Neuronal stem cell (in vitro differentiated cells): ENCODE measurements at regions not wholly inside any gene's neighbourhood (a gene's known extent, or its start where the extent isn't known, plus 50 kb on each side); places are given as distances from the start of the nearest gene placed in this dataset.

Experiments
- DNase-seq: peaks from one replicate; pipeline ENCODE4 v3.0.0-alpha.2; 2013; ENCODE audit warnings: low spot score
- H2AFZ ChIP-seq: one replicate; pipeline ENCODE4 v1.6.1; 2013; ENCODE audit warnings: mild to moderate bottlenecking, low read length, inconsistent platforms
- H2AK5ac ChIP-seq: 2 replicates; pipeline ENCODE4 v1.6.1; 2013; ENCODE audit warnings: low read depth, mild to moderate bottlenecking, inconsistent platforms, low read length, moderate library complexity, mixed read lengths
- H2BK120ac ChIP-seq: 2 replicates; pipeline ENCODE4 v1.6.1; 2013; ENCODE audit warnings: low read depth, mild to moderate bottlenecking, inconsistent platforms, low read length, moderate library complexity, mixed read lengths
- H2BK12ac ChIP-seq: one replicate; pipeline ENCODE4 v1.6.1; 2013; ENCODE audit warnings: low read length, inconsistent platforms
- H2BK15ac ChIP-seq: 2 replicates; pipeline ENCODE4 v1.6.1; 2013; ENCODE audit warnings: mild to moderate bottlenecking, low read length, inconsistent platforms, mixed read lengths
- H2BK5ac ChIP-seq: one replicate; pipeline ENCODE4 v1.6.1; 2013; ENCODE audit warnings: inconsistent platforms, mild to moderate bottlenecking, low read length, moderate library complexity
- H3K14ac ChIP-seq: one replicate; pipeline ENCODE4 v1.6.1; 2013; ENCODE audit warnings: low read length, inconsistent platforms
- H3K18ac ChIP-seq: 2 replicates; pipeline ENCODE4 v1.6.1; 2013; ENCODE audit warnings: low read length, inconsistent platforms
- H3K23ac ChIP-seq: 2 replicates; pipeline ENCODE4 v1.6.1; 2013; ENCODE audit warnings: low read depth, mild to moderate bottlenecking, mixed read lengths, low read length, inconsistent platforms; ENCODE audit not compliant: poor library complexity
- H3K27ac ChIP-seq: replicated peaks from 3 replicates; pipeline ENCODE4 v1.5.1; 2013; ENCODE audit warnings: low read length, inconsistent platforms
- H3K27me3 ChIP-seq, 3 experiments: 2 replicates each; pipeline ENCODE4 v1.6.1; 2013; ENCODE audit warnings: low read length in 3 of 3, mild to moderate bottlenecking in 2 of 3, inconsistent platforms in 1 of 3, low read depth in 1 of 3, mixed read lengths in 1 of 3, moderate library complexity in 1 of 3; ENCODE audit not compliant: control insufficient read depth in 3 of 3, insufficient read depth in 3 of 3
- H3K36me3 ChIP-seq, 2 donors: replicated peaks in 1 of 2; 2 replicates each; pipeline ENCODE4 v1.6.1; 2013; ENCODE audit warnings: low read length in 2 of 2; ENCODE audit not compliant: control insufficient read depth in 2 of 2, insufficient read depth in 2 of 2
- H3K4ac ChIP-seq: 2 replicates; pipeline ENCODE4 v1.6.1; 2013; ENCODE audit warnings: inconsistent platforms, mild to moderate bottlenecking, low read length, moderate library complexity
- H3K4me1 ChIP-seq, 2 donors: 1 replicate in 1 of 2; 2 replicates in 1 of 2; pipeline ENCODE4 v1.6.1; 2013; ENCODE audit warnings: low read length in 2 of 2, low read depth in 1 of 2; ENCODE audit not compliant: control insufficient read depth in 2 of 2, insufficient read depth in 1 of 2
- H3K4me2 ChIP-seq: one replicate; pipeline ENCODE4 v1.6.1; 2013; ENCODE audit warnings: mild to moderate bottlenecking, low read length, inconsistent platforms; ENCODE audit not compliant: insufficient read depth, poor library complexity, severe bottlenecking
- H3K4me3 ChIP-seq, 2 donors: 2 replicates each; pipeline ENCODE4 v1.5.1; 2013; ENCODE audit warnings: low read length in 2 of 2, mild to moderate bottlenecking in 2 of 2, inconsistent platforms in 1 of 2, moderate library complexity in 1 of 2
- H3K79me1 ChIP-seq: one replicate; pipeline ENCODE4 v1.6.1; 2013; ENCODE audit warnings: low read depth, mild to moderate bottlenecking, inconsistent platforms, low read length, moderate library complexity
- H3K9ac ChIP-seq: one replicate; pipeline ENCODE4 v1.6.1; 2013; ENCODE audit warnings: mild to moderate bottlenecking, low read depth, low read length, inconsistent platforms; ENCODE audit not compliant: poor library complexity
- H3K9me3 ChIP-seq, 2 donors: replicated peaks in 1 of 2; 2 replicates each; pipeline versions ENCODE3 to v1.6.1; 2013; ENCODE audit warnings: low read length in 2 of 2, mild to moderate bottlenecking in 2 of 2, inconsistent platforms in 1 of 2, low read depth in 1 of 2, mixed read lengths in 1 of 2, moderate library complexity in 1 of 2; ENCODE audit not compliant: control insufficient read depth in 2 of 2, insufficient read depth in 1 of 2
- H4K8ac ChIP-seq: one replicate; pipeline ENCODE4 v1.6.1; 2013; ENCODE audit warnings: low read depth, mild to moderate bottlenecking, inconsistent platforms, low read length, moderate library complexity
- H4K91ac ChIP-seq: one replicate; pipeline ENCODE4 v1.6.1; 2013; ENCODE audit warnings: low read length, low read depth, mild to moderate bottlenecking, inconsistent platforms; ENCODE audit not compliant: poor library complexity
- WGBS, 2 donors: extraction: QIAGEN DNeasy Blood & Tissue Kit; methylation state at CpG; one replicate each; pipeline ENCODE4 v1.1.7; 2013; ENCODE audit warnings: missing lambda C conversion rate in 2 of 2, mixed read lengths in 1 of 2; ENCODE audit not compliant: insufficient read length in 2 of 2, insufficient replicate concordance in 1 of 2; ENCODE audit errors: extremely low coverage in 2 of 2; 5-methylcytosine and 5-hydroxymethylcytosine counted together

DNA sequence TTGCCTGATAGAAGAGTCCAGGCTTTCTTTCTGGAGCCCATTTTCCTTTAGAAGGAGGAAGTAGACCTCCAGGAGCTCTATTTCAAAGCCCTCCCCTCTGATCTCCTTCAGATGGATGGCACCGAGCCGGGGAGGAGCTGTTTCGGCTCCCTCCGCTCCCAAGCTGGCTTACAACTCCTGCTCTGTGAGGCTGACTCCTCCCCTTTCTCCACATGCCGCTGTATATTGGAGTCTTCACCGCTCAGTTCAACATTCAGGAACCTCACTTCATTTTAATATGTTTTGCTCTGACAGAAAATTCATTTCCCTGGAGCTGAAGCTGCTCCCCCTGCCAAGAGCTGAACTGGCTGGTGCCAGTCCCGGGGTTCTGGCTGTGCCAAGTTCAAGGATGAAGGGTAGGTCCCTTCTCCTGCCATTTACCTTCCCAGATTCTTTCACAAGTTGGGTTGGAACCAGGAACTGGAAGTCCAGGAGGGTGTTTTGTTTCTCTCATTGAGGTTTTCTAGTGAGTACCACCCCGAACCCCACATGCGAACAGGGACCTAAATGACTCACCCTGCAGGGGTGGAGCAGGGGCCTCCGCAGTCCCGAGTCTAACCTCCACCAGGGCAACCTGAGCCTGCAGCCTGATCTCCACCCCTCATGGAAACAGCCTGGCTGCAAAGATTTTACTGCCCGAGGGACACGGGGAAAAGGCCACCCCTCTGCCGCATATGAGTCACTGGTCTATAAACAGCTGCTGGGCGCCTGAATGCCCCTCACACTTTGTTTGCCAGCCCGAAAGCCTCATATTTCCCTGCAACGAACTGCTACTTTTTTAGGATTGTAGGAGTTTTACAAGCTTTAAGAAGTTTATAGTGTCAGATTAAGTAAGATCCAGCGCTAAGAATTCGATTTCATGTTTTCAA lies 68.6 kb upstream of the FOXA2 start:
- Histone ChIP-seq H3K4me2 (no peak overlapping the region), H3K4ac (no peak overlapping the region), H3K14ac (no peak overlapping the region), H3K79me1 (peaks cover 1% of the 10 kb centered on the region), H4K8ac (no peak overlapping the region), H3K4me3 (no peak overlapping the region), H3K27me3 (peaks cover 0 to 2% (median 0%) of the 10 kb centered on the region in 3 experiments), H2BK5ac (no peak overlapping the region), H2AK5ac (no peak overlapping the region), H3K18ac (peak overlapping the region; percentile 21), H2AFZ (peak overlapping the region; percentile 5), H4K91ac (no peak overlapping the region), H3K4me1 (peaks cover 0 to 11% of the 10 kb centered on the region in 2 donors), H3K23ac (no peak overlapping the region), H3K36me3 (no peaks in the 10 kb centered on the region), H3K9me3 (no peaks in the 10 kb centered on the region), H3K9ac (no peak overlapping the region), H3K27ac (no peak overlapping the region), H2BK12ac (no peak overlapping the region), H2BK15ac (no peak overlapping the region), H2BK120ac (no peak overlapping the region)
- DNase-seq, result no peak
- WGBS, 2 donors, result no CpG with 5 or more reads among the region's 19 CpGs

DNA sequence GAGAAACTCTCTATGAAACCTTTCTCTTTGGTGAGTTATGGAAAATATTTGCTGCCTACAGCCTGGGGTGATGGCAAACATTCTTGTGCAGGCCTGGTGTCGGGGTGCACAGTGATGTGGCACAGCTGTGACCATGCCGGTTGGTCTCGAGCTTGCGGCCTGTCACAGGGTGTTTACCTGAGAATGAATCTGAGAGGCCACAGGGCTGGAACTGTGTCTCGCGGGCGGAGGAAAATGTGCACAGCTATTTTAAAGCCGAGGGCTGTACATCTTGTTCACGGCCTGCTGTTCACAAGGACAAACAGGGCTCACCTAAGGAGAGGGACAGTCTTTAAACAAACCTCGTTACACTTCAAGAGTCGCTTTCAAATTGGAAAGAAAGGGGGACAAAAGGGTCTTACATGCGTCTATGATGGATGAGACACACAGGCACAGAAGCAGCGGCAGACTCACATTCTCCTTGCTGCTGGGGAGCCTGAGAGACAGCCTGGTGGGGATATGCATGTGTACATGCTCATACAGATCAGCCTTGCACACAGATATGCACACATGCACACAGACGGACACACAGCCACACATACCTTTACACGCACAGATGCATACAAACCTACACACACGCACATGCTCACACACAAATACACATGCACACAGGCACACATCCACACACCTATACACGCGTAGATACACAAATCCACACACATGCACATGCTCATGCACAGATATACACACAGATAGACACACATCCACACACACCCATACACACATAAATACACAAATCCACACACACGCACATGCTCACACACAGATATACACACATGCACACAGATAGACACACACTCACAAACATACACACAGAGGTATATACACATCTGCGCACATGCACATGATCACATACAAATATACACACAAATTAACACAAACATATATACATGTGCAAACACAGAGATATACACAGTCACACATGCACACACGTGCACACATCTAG lies 69.6 kb upstream of the FOXA2 start:
- no peak overlapping the region for H3K4me2 ChIP-seq
- H3K18ac ChIP-seq, result peak overlapping the region; percentile 56
- H3K9ac ChIP-seq, result no peak overlapping the region
- no peak overlapping the region for H3K4me3 ChIP-seq
- H3K9me3 ChIP-seq, result no peaks in the 10 kb centered on the region
- peaks cover 0 to 2% (median 0%) of the 10 kb centered on the region in 3 experiments for H3K27me3 ChIP-seq
- H3K14ac ChIP-seq, result no peak overlapping the region
- H3K79me1 ChIP-seq, result peaks cover 1% of the 10 kb centered on the region
- H3K27ac ChIP-seq, result no peak overlapping the region
- H2BK15ac ChIP-seq, result no peak overlapping the region
- H2BK120ac ChIP-seq, result peak overlapping the region; percentile 17
- no peaks in the 10 kb centered on the region for H3K36me3 ChIP-seq
- H2AFZ ChIP-seq, result peak overlapping the region; percentile 10
- no peak overlapping the region for H3K4ac ChIP-seq
- no CpG with 5 or more reads among the region's 21 CpGs for WGBS, 2 donors
- H2BK12ac ChIP-seq, result no peak overlapping the region
- DNase-seq, result no peak
- H4K8ac ChIP-seq, result no peak overlapping the region
- peaks cover 0 to 11% of the 10 kb centered on the region in 2 donors for H3K4me1 ChIP-seq
- no peak overlapping the region for H4K91ac ChIP-seq
- no peak overlapping the region for H2AK5ac ChIP-seq
- no peak overlapping the region for H3K23ac ChIP-seq
- no peak overlapping the region for H2BK5ac ChIP-seq

DNA sequence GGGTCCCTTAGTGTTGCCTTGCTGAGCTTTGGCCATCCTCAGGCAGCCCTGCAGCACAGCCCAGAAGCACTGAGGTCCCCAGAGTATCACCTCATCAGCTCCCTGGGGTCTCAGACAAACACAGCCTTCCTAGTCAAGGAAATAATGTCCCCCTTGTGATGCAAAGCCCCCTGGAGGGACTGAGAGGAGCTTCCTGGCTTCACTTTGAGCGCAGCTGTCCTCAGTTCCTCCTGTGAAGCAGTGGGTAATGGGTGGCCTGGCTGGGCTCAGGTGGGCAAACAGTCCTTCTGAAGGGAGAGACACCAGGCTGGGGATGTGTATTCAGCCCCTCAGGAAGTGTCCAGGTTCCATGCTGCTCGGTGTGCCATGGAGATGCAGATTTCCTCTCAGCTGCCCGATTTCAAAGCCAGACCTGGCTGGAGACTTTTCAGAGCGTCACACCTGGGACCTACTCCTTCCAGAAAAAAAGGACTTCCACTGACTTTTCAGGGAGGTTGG lies 79.2 kb upstream of the FOXA2 start:
- Histone ChIP-seq H4K8ac (no peak overlapping the region), H3K4me2 (no peak overlapping the region), H3K9me3 (peaks cover 0 to 2% of the 10 kb centered on the region in 2 donors), H3K9ac (no peak overlapping the region), H3K23ac (peak overlapping the region; percentile 8), H4K91ac (no peak overlapping the region), H3K4me1 (no peaks in the 10 kb centered on the region), H3K4ac (no peak overlapping the region), H3K18ac (no peak overlapping the region), H3K14ac (no peak overlapping the region), H2BK15ac (no peak overlapping the region), H3K27me3 (peaks cover 0 to 2% (median 0%) of the 10 kb centered on the region in 3 experiments), H2BK12ac (no peak overlapping the region), H2AK5ac (no peak overlapping the region), H3K4me3 (no peak overlapping the region), H3K79me1 (no peaks in the 10 kb centered on the region), H2AFZ (no peak overlapping the region), H3K27ac (no peak overlapping the region), H3K36me3 (no peaks in the 10 kb centered on the region), H2BK5ac (no peak overlapping the region), H2BK120ac (no peak overlapping the region)
- no peak for DNase-seq
- no CpG with 5 or more reads among the region's 4 CpGs for WGBS, 2 donors
